ENCODE measurements at regions not wholly inside any gene's neighbourhood (a gene's known extent, or its start where the extent isn't known, plus 50 kb on each side); places are given as distances from the start of the nearest gene placed in this dataset.

- TF ChIP-seq POLR2AphosphoS5 (IDR thresholded peaks at IDR 0.05): no peak
- no peak for TF ChIP-seq POLR2A (IDR thresholded peaks at IDR 0.05)
Observed at GRCh38 chr5:2983583-2984300, 232.3 kb upstream of the IRX2 start.

Data from transverse colon (tissue), 3 donors.